ENCODE measurements at regions not wholly inside any gene's neighbourhood (a gene's known extent, or its start where the extent isn't known, plus 50 kb on each side); places are given as distances from the start of the nearest gene placed in this dataset.

- Histone ChIP-seq H4K8ac (ENCODE audit: low read depth in 2 of 2, low read length in 2 of 2) (no peak overlapping the region), H3K9me3 (ENCODE audit: control insufficient read depth, insufficient read depth, low read length) (no peaks in the 10 kb centered on the region), H2BK20ac (ENCODE audit: low read depth, low read length) (no peak overlapping the region), H4K20me1 (ENCODE audit: insufficient read depth, low read length) (no peaks in the 10 kb centered on the region), H3K79me1 (ENCODE audit: low read depth in 1 of 2, low read length in 2 of 2) (no peaks in the 10 kb centered on the region), H4K91ac (ENCODE audit: insufficient read depth, low read depth, low read length) (no peak overlapping the region), H3K18ac (ENCODE audit: low read depth, low read length) (no peak overlapping the region), H4K5ac (ENCODE audit: low read depth, low read length) (no peak overlapping the region), H3K27ac (ENCODE audit: insufficient read depth, low read length) (no peak overlapping the region), H2BK15ac (ENCODE audit: low read depth, low read length) (no peak overlapping the region), H3K9me1 (ENCODE audit: insufficient read depth, low read length) (no peaks in the 10 kb centered on the region), H3K23ac (ENCODE audit: low read depth, low read length) (no peak overlapping the region), H3K9ac (ENCODE audit: low read depth, low read length) (no peak overlapping the region), H2AFZ (replicated peaks; ENCODE audit: low read length, poor library complexity) (no peak overlapping the region), H3K27me3 (ENCODE audit: control insufficient read depth, insufficient read depth, low read length) (no peaks in the 10 kb centered on the region), H2AK5ac (ENCODE audit: low read depth, low read length) (no peak overlapping the region), H3K4me2 (ENCODE audit: low read depth, low read length) (no peak overlapping the region), H3K56ac (ENCODE audit: extremely low read depth, insufficient read depth, low read length) (no peak overlapping the region), H3K4me3 (ENCODE audit: insufficient read depth, low read depth, low read length) (no peak overlapping the region), H2AK9ac (replicated peaks; ENCODE audit: low read depth, low read length, poor library complexity) (no peak overlapping the region), H2BK5ac (ENCODE audit: low read depth, low read length, poor library complexity, severe bottlenecking) (no peak overlapping the region), H3K4me1 (ENCODE audit: control insufficient read depth, insufficient read depth, low read length) (no peaks in the 10 kb centered on the region), H3K4ac (ENCODE audit: low read depth, low read length) (no peak overlapping the region), H3K36me3 (ENCODE audit: control insufficient read depth, insufficient read depth, low read length) (no peaks in the 10 kb centered on the region), H2BK120ac (ENCODE audit: low read depth, low read length) (no peak overlapping the region), H3K14ac (replicated peaks; ENCODE audit: low read depth, low read length) (no peak overlapping the region)
- intact Hi-C loops (cut with micrococcal nuclease): no loop called here
- ATAC-seq (ENCODE audit: low read depth): no peak
- CTCF ChIA-PET: no interaction called here
- TF ChIP-seq RCOR1 (IDR thresholded peaks at IDR 0.05; ENCODE audit: insufficient replicate concordance, low read length): no peak
- no peak for TF ChIP-seq RFX5 (IDR thresholded peaks at IDR 0.05; ENCODE audit: low read depth, low read length)
- no TSS peak for BruUV-seq (replicated peaks)
- no CpG with 5 or more reads among the region's 2 CpGs for WGBS, 2 experiments (ENCODE audit: extremely low coverage in 2 of 2, insufficient read length in 1 of 2)
- no peak for DNase-seq
- POLR2A ChIA-PET (ENCODE audit: unreplicated experiment): no interaction called here
- dilution Hi-C loops (cut with HindIII; ENCODE audit: low sequenced_read_pairs, unreplicated experiment): no loop called here
- in situ Hi-C loops (cut with MboI; ENCODE audit: low sequenced_read_pairs): no loop called here
Measured at GRCh38 chr13:88014527-88014926, 343.4 kb downstream of the SLITRK5 start.

Measured in IMR-90 (cell line).